D721Med (cell line): ENCODE measurements at regions not wholly inside any gene's neighbourhood (a gene's known extent, or its start where the extent isn't known, plus 50 kb on each side); places are given as distances from the start of the nearest gene placed in this dataset.

ENCODE experiments used
- DNase-seq: peaks from one replicate; pipeline ENCODE4 v3.0.0; 2011; ENCODE audit warnings: low spot score; ENCODE audit not compliant: insufficient read length
- FAIRE-seq: peaks from 2 replicates; lab custom pipeline; 2011; peaks lifted over from hg19 to GRCh38; lab: Jason Lieb, UNC
- TF ChIP-seq, protein P1 (sequence below): IDR thresholded peaks from 2 replicates; pipeline ENCODE4 v1.5.1; 2012; ENCODE audit warnings: mild to moderate bottlenecking, control low read depth; ENCODE audit not compliant: insufficient read depth; ENCODE audit errors: missing control alignments

- no peak for FAIRE-seq
Observed at GRCh38 chr11:69232821-69233743, 60.9 kb upstream of the MYEOV start.

DNA sequence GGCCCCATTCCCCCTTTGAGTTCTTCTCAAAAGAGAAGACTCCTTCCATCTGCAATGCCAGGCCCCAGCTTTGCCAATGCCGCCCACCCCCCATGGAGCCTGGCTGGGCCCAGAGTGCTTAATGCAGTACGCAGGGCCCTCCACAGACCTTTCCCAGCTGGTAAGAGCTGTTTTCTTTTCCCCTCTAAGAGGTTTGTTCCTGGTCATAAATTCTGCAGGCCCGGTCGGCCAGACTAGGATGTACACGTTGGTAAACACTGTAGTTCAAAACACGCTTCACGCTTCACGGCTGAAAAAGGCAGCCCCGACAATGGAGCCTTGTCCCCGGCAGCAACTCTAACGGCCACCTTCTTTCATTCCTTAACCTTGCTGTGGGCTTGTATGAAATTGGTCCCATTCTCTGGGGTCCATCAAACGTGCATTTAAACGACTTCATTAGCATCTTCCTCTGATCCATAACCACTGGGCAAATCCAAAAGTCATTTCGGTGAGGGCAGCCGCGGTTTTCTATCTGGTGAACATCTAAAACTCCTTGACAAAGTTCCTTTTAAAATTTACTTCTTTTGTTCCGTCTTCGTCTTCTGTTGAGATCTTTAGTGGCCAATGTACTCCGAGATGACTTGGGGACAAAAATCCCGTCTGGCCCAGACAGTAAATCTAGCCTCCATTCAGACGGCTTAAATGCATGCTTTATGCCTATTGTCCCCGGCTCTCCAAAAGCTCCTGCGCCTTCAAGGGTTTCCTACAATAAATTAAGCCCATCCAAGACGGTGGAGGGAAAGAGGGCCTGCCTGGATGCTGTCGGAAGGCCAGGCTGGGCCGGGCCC lies 60.0 kb upstream of the MYEOV start:
- DNase-seq (no peak), FAIRE-seq (no peak)
- TF ChIP-seq, protein P1, sequence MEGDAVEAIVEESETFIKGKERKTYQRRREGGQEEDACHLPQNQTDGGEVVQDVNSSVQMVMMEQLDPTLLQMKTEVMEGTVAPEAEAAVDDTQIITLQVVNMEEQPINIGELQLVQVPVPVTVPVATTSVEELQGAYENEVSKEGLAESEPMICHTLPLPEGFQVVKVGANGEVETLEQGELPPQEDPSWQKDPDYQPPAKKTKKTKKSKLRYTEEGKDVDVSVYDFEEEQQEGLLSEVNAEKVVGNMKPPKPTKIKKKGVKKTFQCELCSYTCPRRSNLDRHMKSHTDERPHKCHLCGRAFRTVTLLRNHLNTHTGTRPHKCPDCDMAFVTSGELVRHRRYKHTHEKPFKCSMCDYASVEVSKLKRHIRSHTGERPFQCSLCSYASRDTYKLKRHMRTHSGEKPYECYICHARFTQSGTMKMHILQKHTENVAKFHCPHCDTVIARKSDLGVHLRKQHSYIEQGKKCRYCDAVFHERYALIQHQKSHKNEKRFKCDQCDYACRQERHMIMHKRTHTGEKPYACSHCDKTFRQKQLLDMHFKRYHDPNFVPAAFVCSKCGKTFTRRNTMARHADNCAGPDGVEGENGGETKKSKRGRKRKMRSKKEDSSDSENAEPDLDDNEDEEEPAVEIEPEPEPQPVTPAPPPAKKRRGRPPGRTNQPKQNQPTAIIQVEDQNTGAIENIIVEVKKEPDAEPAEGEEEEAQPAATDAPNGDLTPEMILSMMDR: no peak

More at GRCh38 chr11:69232821-69233743, 60.9 kb upstream of the MYEOV start:
- TF ChIP-seq, protein P1: no peak
- DNase-seq: no peak

GRCh38 chr11:69234740-69235710 lies 58.9 kb upstream of the MYEOV start:
- TF ChIP-seq, protein P1: no peak
- DNase-seq: no peak

DNA sequence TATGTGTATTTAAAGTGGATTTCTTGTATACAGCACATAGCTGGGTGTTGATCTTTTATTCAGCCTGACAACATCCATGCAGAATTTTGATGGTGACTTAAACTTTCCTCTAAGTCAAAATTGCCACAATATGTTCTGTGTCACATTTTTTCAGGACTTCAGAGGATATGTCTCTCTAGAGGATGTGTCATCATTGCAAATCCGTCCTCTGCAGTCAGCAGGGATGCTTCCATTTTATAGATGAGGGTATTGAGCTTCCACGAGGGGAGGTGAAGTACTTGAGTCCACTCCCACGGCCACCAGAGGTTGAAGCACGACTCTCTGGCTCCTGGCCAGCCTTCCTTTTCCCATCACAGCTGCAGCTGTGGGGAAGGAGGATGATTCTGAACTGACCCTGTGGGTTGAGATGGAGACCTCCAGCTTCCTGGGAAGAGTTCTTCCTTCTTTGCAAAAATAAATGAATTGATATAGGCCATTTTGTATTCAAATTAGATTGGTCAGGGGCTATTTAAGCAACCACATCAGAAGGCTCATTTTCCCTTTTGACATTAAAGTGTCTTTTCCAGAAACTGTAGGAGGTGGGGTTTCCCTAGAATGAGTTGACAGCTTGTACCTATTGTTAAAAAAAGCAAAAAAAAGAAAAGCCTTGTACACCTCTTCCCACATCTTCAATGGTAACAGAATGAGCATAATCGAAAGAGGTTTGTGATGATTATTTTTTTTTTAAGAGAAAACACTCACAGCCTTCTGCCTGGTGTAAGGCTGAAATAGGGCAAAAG lies 55.2 kb upstream of the MYEOV start:
- DNase-seq: no peak
- no peak for FAIRE-seq
- TF ChIP-seq, protein P1: no peak

More at GRCh38 chr11:69234740-69235710, 58.9 kb upstream of the MYEOV start:
- FAIRE-seq: no peak

DNA sequence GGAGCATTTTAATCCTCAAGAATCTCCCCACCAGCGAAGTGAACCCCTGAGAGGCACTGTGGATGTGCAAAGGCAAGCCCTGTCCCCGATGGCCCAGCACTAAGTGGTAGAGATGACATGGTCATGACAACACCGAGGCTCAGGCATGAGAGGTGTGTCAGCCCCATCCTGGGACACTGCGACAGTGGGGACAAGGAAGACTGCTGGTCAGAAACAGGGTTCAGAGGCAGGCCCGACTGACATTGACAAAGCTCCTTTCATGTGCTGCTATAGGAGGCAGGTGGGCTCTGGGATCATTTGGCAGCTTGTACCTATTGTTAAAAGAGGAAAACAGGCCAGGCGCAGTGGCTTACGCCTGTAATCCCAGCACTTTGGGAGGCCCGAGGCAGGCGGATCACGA lies 54.3 kb upstream of the MYEOV start:
- TF ChIP-seq, protein P1: no peak
- FAIRE-seq: no peak
- DNase-seq: no peak
